GM10266 (cell line): ENCODE measurements at regions not wholly inside any gene's neighbourhood (a gene's known extent, or its start where the extent isn't known, plus 50 kb on each side); places are given as distances from the start of the nearest gene placed in this dataset.
"Not testable (repeated sequence)": the region's sequence is repeated elsewhere in the genome, so short reads cannot be mapped to it uniquely, and the experiment has no call there.

Experiments used
- DNase-seq: peaks from one replicate; pipeline ENCODE4 v3.0.0; 2012; ENCODE audit errors: extremely low spot score
- TF ChIP-seq, protein P1 (sequence below): IDR thresholded peaks from 2 replicates; pipeline ENCODE4 v1.5.1; 2012; ENCODE audit warnings: mild to moderate bottlenecking, low read depth; ENCODE audit not compliant: control insufficient read depth, insufficient read depth; ENCODE audit errors: missing control alignments

DNA sequence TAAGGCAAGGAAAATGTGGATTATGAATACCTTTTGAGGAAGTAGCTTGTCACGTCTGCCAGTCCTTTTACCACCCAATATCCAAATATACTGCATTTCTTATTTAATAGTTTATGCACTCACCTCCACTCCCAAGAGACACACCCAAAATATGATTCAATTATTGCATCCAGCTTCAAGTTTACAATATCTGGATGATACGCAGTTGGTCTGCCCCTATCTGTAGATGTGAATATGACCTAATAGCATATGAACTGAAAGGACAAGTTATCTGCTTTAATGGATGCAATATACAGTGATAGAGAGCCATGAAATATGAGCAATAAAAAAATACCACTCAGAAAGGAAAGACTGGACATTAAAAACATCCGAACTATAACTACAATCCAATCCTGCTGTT is 159.4 kb upstream of the MAGI2 start:
- DNase-seq = no peak
- TF ChIP-seq, protein P1, sequence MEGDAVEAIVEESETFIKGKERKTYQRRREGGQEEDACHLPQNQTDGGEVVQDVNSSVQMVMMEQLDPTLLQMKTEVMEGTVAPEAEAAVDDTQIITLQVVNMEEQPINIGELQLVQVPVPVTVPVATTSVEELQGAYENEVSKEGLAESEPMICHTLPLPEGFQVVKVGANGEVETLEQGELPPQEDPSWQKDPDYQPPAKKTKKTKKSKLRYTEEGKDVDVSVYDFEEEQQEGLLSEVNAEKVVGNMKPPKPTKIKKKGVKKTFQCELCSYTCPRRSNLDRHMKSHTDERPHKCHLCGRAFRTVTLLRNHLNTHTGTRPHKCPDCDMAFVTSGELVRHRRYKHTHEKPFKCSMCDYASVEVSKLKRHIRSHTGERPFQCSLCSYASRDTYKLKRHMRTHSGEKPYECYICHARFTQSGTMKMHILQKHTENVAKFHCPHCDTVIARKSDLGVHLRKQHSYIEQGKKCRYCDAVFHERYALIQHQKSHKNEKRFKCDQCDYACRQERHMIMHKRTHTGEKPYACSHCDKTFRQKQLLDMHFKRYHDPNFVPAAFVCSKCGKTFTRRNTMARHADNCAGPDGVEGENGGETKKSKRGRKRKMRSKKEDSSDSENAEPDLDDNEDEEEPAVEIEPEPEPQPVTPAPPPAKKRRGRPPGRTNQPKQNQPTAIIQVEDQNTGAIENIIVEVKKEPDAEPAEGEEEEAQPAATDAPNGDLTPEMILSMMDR = no peak

DNA sequence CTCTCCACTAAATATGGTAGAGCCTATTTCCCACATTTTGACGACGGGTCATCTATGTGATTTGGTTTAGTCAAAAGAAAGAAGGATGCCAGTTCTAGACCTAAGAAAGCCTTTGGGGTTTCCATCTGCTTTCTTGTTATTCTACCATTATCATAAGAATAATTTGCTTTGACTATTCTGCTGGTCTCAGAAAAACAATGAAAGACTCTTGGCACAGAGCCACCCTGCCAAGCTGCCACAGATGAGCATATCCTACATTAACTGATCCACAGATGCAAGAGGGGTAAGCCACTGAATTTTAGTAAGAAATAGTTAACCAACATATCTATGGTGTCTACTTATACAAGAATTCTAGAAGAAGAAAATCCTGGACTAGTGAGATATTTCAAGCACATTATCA is 158.6 kb upstream of the MAGI2 start:
- no peak for DNase-seq
- TF ChIP-seq, protein P1 = no peak

DNA sequence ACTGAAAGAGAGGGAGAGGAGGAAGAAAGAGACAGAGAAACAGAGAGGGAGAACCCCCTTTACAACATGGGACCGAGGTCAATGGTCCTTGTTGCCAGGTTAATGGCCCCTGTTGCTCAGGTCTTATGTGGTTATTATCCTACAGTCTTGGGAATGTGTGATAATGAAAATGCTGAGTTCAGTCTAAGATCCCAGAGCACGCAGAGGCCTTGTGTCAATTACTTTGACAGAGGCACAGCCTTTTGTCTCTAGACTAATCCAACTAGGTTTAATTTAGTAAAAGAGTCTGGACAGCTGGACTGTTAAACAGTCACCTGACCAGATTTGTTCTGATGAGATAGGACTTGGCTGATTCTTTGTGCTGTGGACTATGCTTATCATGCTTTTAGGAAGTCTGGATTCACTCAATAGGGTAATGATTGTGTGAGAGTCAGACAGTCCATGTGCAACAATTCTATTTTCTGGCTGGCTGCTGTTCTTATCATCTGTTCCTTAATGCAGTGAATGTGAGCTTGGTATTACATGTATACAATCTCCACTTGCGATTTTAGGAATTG is 157.4 kb upstream of the MAGI2 start:
- TF ChIP-seq, protein P1 = no peak
- no peak for DNase-seq

DNA sequence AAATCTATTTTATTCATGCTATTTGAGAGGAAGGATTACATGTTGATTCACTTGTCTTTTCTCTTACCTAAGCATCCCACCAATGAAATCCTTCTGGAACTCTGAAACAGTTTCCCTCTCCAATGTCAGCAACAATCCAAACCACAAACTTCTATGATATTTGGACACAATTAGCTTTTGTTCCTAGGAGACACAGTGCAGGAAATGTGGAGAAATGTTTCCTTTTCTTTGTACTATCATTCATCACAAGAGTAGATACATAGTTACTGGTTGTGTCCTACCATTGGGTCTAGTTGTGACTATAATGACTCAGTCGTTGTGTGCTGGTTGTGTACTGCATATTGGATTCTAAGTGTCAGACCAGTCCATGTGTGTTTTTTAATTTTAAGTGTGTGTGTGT is 156.8 kb upstream of the MAGI2 start:
- no peak for DNase-seq
- TF ChIP-seq, protein P1 = no peak

DNA sequence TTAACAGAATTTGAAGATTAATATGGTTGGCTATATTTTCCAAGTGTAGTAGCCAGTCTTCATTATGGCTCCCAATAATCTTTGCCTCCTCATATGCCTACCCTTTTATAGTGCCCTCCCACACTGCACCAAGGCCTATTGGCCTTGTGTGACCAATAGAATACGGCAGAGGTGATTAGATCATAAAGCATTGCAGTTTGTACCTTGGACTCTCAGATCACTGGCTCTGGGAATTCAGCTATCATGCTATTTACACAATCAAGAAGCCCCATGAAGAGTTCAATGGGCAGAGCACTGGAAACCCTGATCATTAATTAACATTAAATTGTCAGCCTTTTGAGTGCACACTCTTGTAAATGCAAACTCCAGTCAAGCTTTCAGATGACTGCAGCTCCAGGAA is 154.5 kb upstream of the MAGI2 start:
- TF ChIP-seq, protein P1 = no peak
- no peak for DNase-seq

DNA sequence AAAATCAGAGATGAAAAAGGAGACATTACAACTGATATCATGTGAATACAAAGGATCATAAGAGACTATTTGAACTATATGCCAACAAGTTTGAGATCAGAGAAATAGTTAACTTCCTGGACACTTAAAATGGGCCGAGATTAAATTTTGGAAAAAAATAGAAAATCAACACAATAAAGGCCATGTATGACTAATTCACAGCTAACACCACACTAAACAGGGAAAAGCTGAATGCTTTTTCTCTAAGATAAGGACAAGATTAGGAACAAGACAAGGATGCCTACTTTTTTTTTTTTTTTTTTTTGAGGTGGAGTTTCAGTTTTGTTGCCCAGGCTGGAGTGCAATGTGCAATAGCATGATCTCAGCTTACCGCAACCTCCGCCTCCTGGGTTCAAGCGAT is 151.4 kb upstream of the MAGI2 start:
- TF ChIP-seq, protein P1 = no peak
- DNase-seq = no peak

DNA sequence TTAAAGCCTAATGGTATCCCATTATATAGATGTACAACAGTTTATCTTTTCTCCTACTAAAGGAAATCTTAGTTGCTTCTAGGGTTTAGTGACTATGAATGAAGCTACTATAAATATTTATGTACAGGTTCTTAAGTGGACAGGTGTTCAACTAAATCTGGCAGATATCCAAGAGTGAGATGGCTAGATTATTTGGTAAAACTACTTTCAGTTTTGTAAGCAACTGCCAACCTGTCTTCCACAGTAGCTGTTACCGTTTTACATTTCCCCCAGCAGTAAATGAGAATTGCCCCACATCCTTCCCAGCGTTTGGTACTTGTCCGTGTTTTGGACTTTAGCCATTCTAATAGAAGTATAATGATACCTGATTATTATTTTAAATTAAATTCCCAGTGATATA is 144.9 kb upstream of the MAGI2 start:
- no peak for DNase-seq
- TF ChIP-seq, protein P1 = no peak

DNA sequence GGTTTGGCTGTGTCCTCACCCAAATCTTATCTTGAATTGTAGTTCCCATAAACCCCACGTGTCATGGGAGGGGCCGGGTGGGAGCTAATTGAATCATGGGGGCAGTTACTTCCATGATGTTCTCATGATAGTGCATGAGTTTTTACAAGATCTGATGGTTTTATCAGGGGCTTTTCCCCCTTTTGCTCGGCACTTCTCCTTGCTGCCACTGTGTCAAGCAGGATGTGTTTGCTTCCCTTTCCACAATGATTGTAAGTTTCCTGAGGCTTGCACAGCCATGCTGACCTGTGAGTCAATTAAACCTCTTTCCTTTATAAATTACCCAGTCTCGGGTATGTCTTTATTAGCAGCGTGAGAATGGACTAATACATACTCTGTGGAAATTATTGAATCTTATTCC is 141.2 kb upstream of the MAGI2 start:
- DNase-seq = not testable (repeated sequence)
